ENCODE measurements at regions not wholly inside any gene's neighbourhood (a gene's known extent, or its start where the extent isn't known, plus 50 kb on each side); places are given as distances from the start of the nearest gene placed in this dataset.
A peak's percentile ranks its signal among the peaks of the same experiment; 100 is the strongest.

DNA sequence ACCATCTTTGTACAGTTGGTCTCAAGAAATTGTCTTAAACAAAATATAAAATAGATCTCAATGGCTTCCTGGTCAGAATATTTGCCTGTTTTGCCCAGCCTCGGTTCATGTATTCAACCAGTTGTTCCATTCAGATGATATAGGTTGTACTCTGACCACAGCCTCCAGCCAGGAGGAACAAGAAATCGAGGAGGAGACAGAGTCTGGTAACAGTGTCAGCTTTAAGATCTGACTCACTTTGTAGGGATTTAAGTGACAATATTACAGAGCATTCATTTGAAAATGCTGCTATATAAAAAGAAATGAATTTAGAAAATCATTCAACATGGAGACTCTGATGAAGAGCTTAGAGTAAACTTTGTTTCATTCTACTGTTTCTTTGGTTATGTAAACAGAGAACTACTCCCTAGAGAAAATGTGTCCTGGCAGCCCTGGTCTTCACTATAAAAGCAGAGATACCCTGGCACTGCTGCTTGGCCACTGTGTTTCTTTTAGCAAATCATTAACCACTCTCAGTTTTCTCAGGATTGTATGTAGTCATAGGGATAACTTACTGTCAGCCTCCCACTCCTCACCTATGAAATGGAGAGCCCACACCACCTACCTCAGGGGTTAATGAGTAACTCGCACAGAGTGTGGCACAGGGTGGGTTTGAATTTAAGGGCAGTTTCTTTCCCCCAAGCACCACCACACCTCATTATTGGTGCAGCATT lies 53.5 kb downstream of the PAGE2 start:
- 23 to 75% methylated on average over 3 of the region's 3 CpGs for WGBS, 2 donors
- intact Hi-C loops (cut with DNase I): no loop called here
- no peaks in the 10 kb centered on the region for H3K27me3 ChIP-seq
- H3K4me1 ChIP-seq: no peaks in the 10 kb centered on the region
- H3K36me3 ChIP-seq: peaks cover 0 to 8% (median 0%) of the 10 kb centered on the region in 4 donors
- DNase-seq: no peak
- no peaks in the 10 kb centered on the region for H3K9me3 ChIP-seq
- H3K4me3 ChIP-seq: no peak overlapping the region
- H3K27ac ChIP-seq: peak overlapping the region in 1 of 4 donors; percentile 8
- no peak for TF ChIP-seq POLR2AphosphoS5 (IDR thresholded peaks at IDR 0.05)
- TF ChIP-seq, protein P1, sequence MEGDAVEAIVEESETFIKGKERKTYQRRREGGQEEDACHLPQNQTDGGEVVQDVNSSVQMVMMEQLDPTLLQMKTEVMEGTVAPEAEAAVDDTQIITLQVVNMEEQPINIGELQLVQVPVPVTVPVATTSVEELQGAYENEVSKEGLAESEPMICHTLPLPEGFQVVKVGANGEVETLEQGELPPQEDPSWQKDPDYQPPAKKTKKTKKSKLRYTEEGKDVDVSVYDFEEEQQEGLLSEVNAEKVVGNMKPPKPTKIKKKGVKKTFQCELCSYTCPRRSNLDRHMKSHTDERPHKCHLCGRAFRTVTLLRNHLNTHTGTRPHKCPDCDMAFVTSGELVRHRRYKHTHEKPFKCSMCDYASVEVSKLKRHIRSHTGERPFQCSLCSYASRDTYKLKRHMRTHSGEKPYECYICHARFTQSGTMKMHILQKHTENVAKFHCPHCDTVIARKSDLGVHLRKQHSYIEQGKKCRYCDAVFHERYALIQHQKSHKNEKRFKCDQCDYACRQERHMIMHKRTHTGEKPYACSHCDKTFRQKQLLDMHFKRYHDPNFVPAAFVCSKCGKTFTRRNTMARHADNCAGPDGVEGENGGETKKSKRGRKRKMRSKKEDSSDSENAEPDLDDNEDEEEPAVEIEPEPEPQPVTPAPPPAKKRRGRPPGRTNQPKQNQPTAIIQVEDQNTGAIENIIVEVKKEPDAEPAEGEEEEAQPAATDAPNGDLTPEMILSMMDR (IDR thresholded peaks at IDR 0.05): no peak
- TF ChIP-seq POLR2A (IDR thresholded peaks at IDR 0.05): no peak
- no peak for TF ChIP-seq EP300 (IDR thresholded peaks at IDR 0.05)

DNA sequence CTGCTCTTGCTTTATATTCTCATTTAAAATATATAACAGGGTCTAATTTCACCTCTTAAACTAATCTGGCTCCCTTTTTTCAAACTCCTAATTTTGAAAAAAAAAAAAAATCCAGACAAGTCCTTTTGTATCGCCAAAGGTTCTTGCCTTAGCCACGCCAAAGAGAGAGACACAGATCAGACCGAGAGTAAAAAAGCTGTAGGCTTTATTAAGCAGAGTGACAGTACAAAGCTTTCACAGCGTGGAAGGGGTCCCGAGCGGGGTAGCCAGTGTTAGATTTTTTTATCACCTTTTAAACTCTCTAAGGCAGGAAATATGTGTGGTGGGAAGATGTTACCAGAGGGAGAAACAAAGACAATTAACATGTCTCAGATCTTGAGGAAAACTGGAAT lies 54.1 kb downstream of the PAGE2 start:
- intact Hi-C loops (cut with DNase I): no loop called here
- Histone ChIP-seq H3K27ac (peak overlapping the region in 1 of 4 donors; percentile 8), H3K9me3 (no peaks in the 10 kb centered on the region), H3K4me3 (no peak overlapping the region), H3K4me1 (no peaks in the 10 kb centered on the region), H3K27me3 (no peaks in the 10 kb centered on the region), H3K36me3 (peaks cover 0 to 8% (median 0%) of the 10 kb centered on the region in 4 donors)
- no peak for DNase-seq
- 19 to 64% methylated on average over 6 of the region's 6 CpGs for WGBS, 2 donors
- TF ChIP-seq EP300 (IDR thresholded peaks at IDR 0.05): no peak
- TF ChIP-seq, protein P1 (IDR thresholded peaks at IDR 0.05): no peak
- no peak for TF ChIP-seq POLR2AphosphoS5 (IDR thresholded peaks at IDR 0.05)
- no peak for TF ChIP-seq POLR2A (IDR thresholded peaks at IDR 0.05)

- H3K27me3 ChIP-seq: no peaks in the 10 kb centered on the region
- intact Hi-C loops (cut with DNase I): no loop called here
- WGBS, 2 donors: 38 to 78% methylated on average over 2 of the region's 2 CpGs
- no peak for DNase-seq
- H3K9me3 ChIP-seq: no peaks in the 10 kb centered on the region
- H3K27ac ChIP-seq: no peak overlapping the region
- H3K36me3 ChIP-seq: peaks cover 0 to 8% (median 0%) of the 10 kb centered on the region in 4 donors
- no peaks in the 10 kb centered on the region for H3K4me1 ChIP-seq
- no peak overlapping the region for H3K4me3 ChIP-seq
- no peak for TF ChIP-seq EP300 (IDR thresholded peaks at IDR 0.05)
- TF ChIP-seq, protein P1 (IDR thresholded peaks at IDR 0.05): no peak
- no peak for TF ChIP-seq POLR2A (IDR thresholded peaks at IDR 0.05)
- no peak for TF ChIP-seq POLR2AphosphoS5 (IDR thresholded peaks at IDR 0.05)
Measured at GRCh38 chrX:55143621-55144020, 54.8 kb downstream of the PAGE2 start.

- TF ChIP-seq POLR2AphosphoS5 (IDR thresholded peaks at IDR 0.05) (no peak), EP300 (IDR thresholded peaks at IDR 0.05) (no peak), POLR2A (IDR thresholded peaks at IDR 0.05) (no peak)
- TF ChIP-seq, protein P1 (IDR thresholded peaks at IDR 0.05): no peak
Measured at GRCh38 chrX:55144697-55145096, 55.9 kb downstream of the PAGE2 start.

More at GRCh38 chrX:55144697-55145096, 55.9 kb downstream of the PAGE2 start:
- intact Hi-C loops (cut with DNase I): no loop called here
- Histone ChIP-seq H3K9me3 (no peaks in the 10 kb centered on the region), H3K27me3 (no peaks in the 10 kb centered on the region), H3K4me3 (no peak overlapping the region), H3K36me3 (peaks cover 0 to 8% (median 0%) of the 10 kb centered on the region in 4 donors), H3K4me1 (no peaks in the 10 kb centered on the region), H3K27ac (no peak overlapping the region)
- DNase-seq: no peak
- 92 to 97% methylated on average over 2 of the region's 2 CpGs for WGBS, 2 donors

Data from sigmoid colon (tissue), 6 donors.